ENCODE measurements at regions not wholly inside any gene's neighbourhood (a gene's known extent, or its start where the extent isn't known, plus 50 kb on each side); places are given as distances from the start of the nearest gene placed in this dataset.

DNA sequence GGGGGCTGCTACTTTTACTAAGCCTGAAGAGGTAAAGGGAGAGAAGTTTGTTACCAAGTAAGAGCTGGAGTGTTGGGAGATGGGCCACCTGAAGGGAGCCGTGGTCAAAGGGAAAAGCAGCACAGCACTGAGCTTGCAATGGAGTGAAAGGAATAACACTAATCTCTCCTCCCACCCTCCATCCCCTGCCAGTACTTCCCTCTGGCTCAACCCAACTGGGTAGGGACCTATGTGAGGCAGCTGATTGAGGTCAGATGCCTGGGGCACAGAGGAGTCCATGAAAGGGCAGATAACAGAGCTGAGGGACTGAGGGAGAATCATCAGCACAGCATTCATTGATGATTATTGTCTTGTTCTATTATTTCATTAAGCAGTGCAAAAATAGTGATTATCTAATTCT is 212.4 kb upstream of the TBC1D5 start:
- Histone ChIP-seq H3K79me2 (ENCODE audit: control insufficient read depth, insufficient read depth, low read length) (no peaks in the 10 kb centered on the region), H3K4me1 (ENCODE audit: control insufficient read depth, extremely low read depth, insufficient read depth, low read length) (no peaks in the 10 kb centered on the region), H3K9me1 (ENCODE audit: control insufficient read depth, extremely low read depth, insufficient read depth, low read length) (no peaks in the 10 kb centered on the region), H3K4me2 (ENCODE audit: control insufficient read depth, extremely low read depth, insufficient read depth, low read depth, low read length) (no peak overlapping the region), H2AFZ (ENCODE audit: control insufficient read depth, low read length) (no peak overlapping the region), H3K9ac (ENCODE audit: control insufficient read depth, extremely low read depth, insufficient read depth, low read length) (no peak overlapping the region), H4K20me1 (ENCODE audit: control insufficient read depth, extremely low read depth, insufficient read depth, low read length) (no peaks in the 10 kb centered on the region), H3K9me3 (ENCODE audit: control insufficient read depth, low read depth, low read length) (no peaks in the 10 kb centered on the region), H3K27me3 (ENCODE audit: control insufficient read depth, extremely low read depth, insufficient read depth, low read length) (no peaks in the 10 kb centered on the region), H3K36me3 (ENCODE audit: control insufficient read depth in 2 of 2, extremely low read depth in 1 of 2, insufficient read depth in 2 of 2, low read length in 2 of 2) (no peaks in the 10 kb centered on the region), H3K4me3 (ENCODE audit: control insufficient read depth in 2 of 3, extremely low read depth in 1 of 3, insufficient read depth in 2 of 3, low read depth in 1 of 3, low read length in 3 of 3) (no peak overlapping the region), H3K27ac (ENCODE audit: control insufficient read depth, insufficient read depth, low read length) (no peak overlapping the region)
- no peak for TF ChIP-seq EZH2 (IDR thresholded peaks at IDR 0.05; ENCODE audit: low read length)
- TF ChIP-seq CTCF (optimal IDR thresholded peaks at IDR 0.05 in 1 of 3, IDR thresholded peaks at IDR 0.05 in 1 of 3, conservative IDR thresholded peaks at IDR 0.05 in 1 of 3; ENCODE audit: extremely low read depth in 1 of 3, insufficient read depth in 2 of 3, low read length in 3 of 3), result no peak
- dilution Hi-C loops (cut with MboI; ENCODE audit: extremely low pct_ligation_motif_present, low sequenced_read_pairs), result no loop called here
- no peak for FAIRE-seq
- no peak for DNase-seq (ENCODE audit: low read depth, low spot score)

- no peaks in the 10 kb centered on the region for H3K9me3 ChIP-seq (ENCODE audit: control insufficient read depth, low read depth, low read length)
- dilution Hi-C loops (cut with MboI; ENCODE audit: extremely low pct_ligation_motif_present, low sequenced_read_pairs), result no loop called here
- TF ChIP-seq CTCF (optimal IDR thresholded peaks at IDR 0.05 in 1 of 3, IDR thresholded peaks at IDR 0.05 in 1 of 3, conservative IDR thresholded peaks at IDR 0.05 in 1 of 3; ENCODE audit: extremely low read depth in 1 of 3, insufficient read depth in 2 of 3, low read length in 3 of 3), result no peak
- TF ChIP-seq EZH2 (IDR thresholded peaks at IDR 0.05; ENCODE audit: low read length), result no peak
- no peak overlapping the region for H3K4me3 ChIP-seq (ENCODE audit: control insufficient read depth in 2 of 3, extremely low read depth in 1 of 3, insufficient read depth in 2 of 3, low read depth in 1 of 3, low read length in 3 of 3)
- H3K79me2 ChIP-seq (ENCODE audit: control insufficient read depth, insufficient read depth, low read length), result no peaks in the 10 kb centered on the region
- H4K20me1 ChIP-seq (ENCODE audit: control insufficient read depth, extremely low read depth, insufficient read depth, low read length), result no peaks in the 10 kb centered on the region
- FAIRE-seq, result no peak
- H3K9ac ChIP-seq (ENCODE audit: control insufficient read depth, extremely low read depth, insufficient read depth, low read length), result no peak overlapping the region
- DNase-seq (ENCODE audit: low read depth, low spot score), result no peak
- H3K27ac ChIP-seq (ENCODE audit: control insufficient read depth, insufficient read depth, low read length), result no peak overlapping the region
- H3K27me3 ChIP-seq (ENCODE audit: control insufficient read depth, extremely low read depth, insufficient read depth, low read length), result no peaks in the 10 kb centered on the region
- H3K9me1 ChIP-seq (ENCODE audit: control insufficient read depth, extremely low read depth, insufficient read depth, low read length), result no peaks in the 10 kb centered on the region
- no peak overlapping the region for H2AFZ ChIP-seq (ENCODE audit: control insufficient read depth, low read length)
- H3K4me2 ChIP-seq (ENCODE audit: control insufficient read depth, extremely low read depth, insufficient read depth, low read depth, low read length), result no peak overlapping the region
- no peaks in the 10 kb centered on the region for H3K4me1 ChIP-seq (ENCODE audit: control insufficient read depth, extremely low read depth, insufficient read depth, low read length)
- H3K36me3 ChIP-seq (ENCODE audit: control insufficient read depth in 2 of 2, extremely low read depth in 1 of 2, insufficient read depth in 2 of 2, low read length in 2 of 2), result no peaks in the 10 kb centered on the region
These were observed 208.8 kb upstream of the TBC1D5 start for GRCh38 chr3:17951241-17951640.
